ENCODE measurements at regions not wholly inside any gene's neighbourhood (a gene's known extent, or its start where the extent isn't known, plus 50 kb on each side); places are given as distances from the start of the nearest gene placed in this dataset.

DNA sequence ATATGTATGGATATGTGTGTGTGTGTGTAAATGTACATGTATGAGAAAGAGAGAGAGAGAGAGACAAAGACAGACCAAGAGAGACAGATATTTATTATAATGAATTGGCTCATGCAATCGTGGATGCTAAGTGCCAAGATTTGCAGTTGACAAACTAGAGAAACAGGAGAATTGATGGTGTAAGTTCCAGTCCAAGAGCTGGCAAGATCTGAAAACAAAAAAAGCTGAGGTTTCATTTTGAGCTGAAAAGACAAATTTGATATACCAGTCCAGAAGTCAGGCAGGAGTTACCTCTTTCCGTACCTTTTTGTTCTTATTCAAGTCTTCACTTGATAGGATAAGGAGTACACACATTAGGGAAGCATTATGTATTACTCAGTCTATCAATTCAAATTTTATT is 157.8 kb downstream of the COPS8 start:
- TF ChIP-seq CTCF (IDR thresholded peaks at IDR 0.05; ENCODE audit: extremely low read depth in 1 of 2, insufficient read depth in 1 of 2, low read depth in 1 of 2, low read length in 2 of 2) (no peak), POLR2A (IDR thresholded peaks at IDR 0.05; ENCODE audit: low read depth, low read length) (no peak), JUN (IDR thresholded peaks at IDR 0.05; ENCODE audit: borderline replicate concordance, insufficient read depth, insufficient read length, low read depth) (no peak), FOS (IDR thresholded peaks at IDR 0.05; ENCODE audit: borderline replicate concordance, insufficient read depth, low read length) (no peak), EZH2 (IDR thresholded peaks at IDR 0.05; ENCODE audit: borderline replicate concordance, low read depth, low read length, severe bottlenecking) (no peak), POLR2AphosphoS5 (IDR thresholded peaks at IDR 0.05; ENCODE audit: insufficient read depth, low read depth, low read length) (no peak), MYC (IDR thresholded peaks at IDR 0.05; ENCODE audit: low read depth, low read length) (no peak)
- TF ChIP-seq, protein P1, sequence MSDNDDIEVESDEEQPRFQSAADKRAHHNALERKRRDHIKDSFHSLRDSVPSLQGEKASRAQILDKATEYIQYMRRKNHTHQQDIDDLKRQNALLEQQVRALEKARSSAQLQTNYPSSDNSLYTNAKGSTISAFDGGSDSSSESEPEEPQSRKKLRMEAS (IDR thresholded peaks at IDR 0.05; ENCODE audit: insufficient read depth, insufficient read length), result no peak
